ENCODE measurements at regions not wholly inside any gene's neighbourhood (a gene's known extent, or its start where the extent isn't known, plus 50 kb on each side); places are given as distances from the start of the nearest gene placed in this dataset.

GRCh38 chr15:20643829-20644425 is 102.3 kb upstream of the GOLGA6L6 start:
- no peaks in the 10 kb centered on the region for H3K79me1 ChIP-seq (ENCODE audit: low read depth, low read length)
- no peak overlapping the region for H3K18ac ChIP-seq (ENCODE audit: extremely low read depth, low read length)
- ChIA-PET CTCF (ENCODE audit: partially characterized antibody) (no interaction called here), POLR2A (ENCODE audit: partially characterized antibody) (no interaction called here)
- H3K9me3 ChIP-seq (ENCODE audit: insufficient read depth in 2 of 2, low read depth in 1 of 2, low read length in 1 of 2), result peaks cover 26 to 40% of the 10 kb centered on the region in 2 experiments
- H2BK5ac ChIP-seq (ENCODE audit: low read depth, low read length), result no peak overlapping the region
- FAIRE-seq, result no peak
- H3K9ac ChIP-seq (replicated peaks in 1 of 4; ENCODE audit: extremely low read depth in 1 of 4, low read depth in 3 of 4, low read length in 3 of 4), result no peak overlapping the region
- no peak overlapping the region for H2BK120ac ChIP-seq (replicated peaks; ENCODE audit: low read depth, low read length)
- no peak for DNase-seq (ENCODE audit: low read depth in 1 of 2, low spot score in 2 of 2)
- no peak overlapping the region for H4K5ac ChIP-seq (ENCODE audit: insufficient read length, low read depth, low read length)
- H3K56ac ChIP-seq (replicated peaks; ENCODE audit: insufficient read length, low read depth, low read length), result no peak overlapping the region
- H4K91ac ChIP-seq (replicated peaks; ENCODE audit: insufficient read length, low read length), result no peak overlapping the region
- H4K20me1 ChIP-seq (replicated peaks in 1 of 2; ENCODE audit: control insufficient read depth in 1 of 2, insufficient read depth in 2 of 2, low read length in 2 of 2), result no peaks in the 10 kb centered on the region
- TF ChIP-seq CREB1 (IDR thresholded peaks at IDR 0.05) (no peak), KDM1A (IDR thresholded peaks at IDR 0.05; ENCODE audit: borderline replicate concordance, low read length) (no peak), CHD1 (IDR thresholded peaks at IDR 0.05; ENCODE audit: low read depth, low read length) (no peak), CBX8 (IDR thresholded peaks at IDR 0.05; ENCODE audit: borderline replicate concordance, low read depth, low read length) (no peak), HDAC6 (IDR thresholded peaks at IDR 0.05; ENCODE audit: low read depth, low read length) (no peak), RFX5 (IDR thresholded peaks at IDR 0.05; ENCODE audit: borderline replicate concordance, low read depth, low read length) (no peak), NRF1 (IDR thresholded peaks at IDR 0.05; ENCODE audit: low read depth, low read length) (no peak), KDM4A (IDR thresholded peaks at IDR 0.05; ENCODE audit: low read depth, low read length, severe bottlenecking) (no peak), SRF (IDR thresholded peaks at IDR 0.05; ENCODE audit: low read depth, low read length) (no peak), CEBPB (IDR thresholded peaks at IDR 0.05; ENCODE audit: low read depth, low read length) (no peak), KDM5A (IDR thresholded peaks at IDR 0.05; ENCODE audit: low read length) (no peak), E2F6 (IDR thresholded peaks at IDR 0.05) (no peak)
- H3K79me2 ChIP-seq (ENCODE audit: control insufficient read depth in 1 of 2, insufficient read depth in 2 of 2, low read length in 2 of 2), result no peaks in the 10 kb centered on the region
- H2BK12ac ChIP-seq (ENCODE audit: low read depth, low read length), result no peak overlapping the region
- no peak overlapping the region for H3K23ac ChIP-seq (ENCODE audit: insufficient read length)
- no peaks in the 10 kb centered on the region for H3K23me2 ChIP-seq (ENCODE audit: low read depth, low read length)
- H3K27ac ChIP-seq (ENCODE audit: low read depth, low read length), result no peak overlapping the region
- no peak overlapping the region for H2BK15ac ChIP-seq (ENCODE audit: low read length)
- no peaks in the 10 kb centered on the region for H3K4me1 ChIP-seq (replicated peaks in 1 of 4; ENCODE audit: control insufficient read depth in 3 of 4, insufficient read depth in 4 of 4, low read length in 3 of 4)
- H3K4ac ChIP-seq (replicated peaks; ENCODE audit: insufficient read length, low read depth, low read length), result no peak overlapping the region
- no peak overlapping the region for H2BK20ac ChIP-seq (ENCODE audit: low read length)
- 81% methylated on average over 3 of the region's 3 CpGs; no CpG with 5 or more reads in 1 of the 2 experiments for WGBS, 2 experiments (ENCODE audit: extremely low coverage in 1 of 2, insufficient coverage in 1 of 2, insufficient read length in 1 of 2, insufficient replicate concordance in 2 of 2, low coverage in 1 of 2, low lambda C conversion rate in 2 of 2, missing lambda C conversion rate in 1 of 2)
- no peaks in the 10 kb centered on the region for H3K36me3 ChIP-seq (ENCODE audit: control insufficient read depth in 2 of 4, insufficient read depth in 4 of 4, low read length in 3 of 4)
- H4K8ac ChIP-seq (ENCODE audit: extremely low read depth, insufficient read depth, low read length), result no peak overlapping the region
- H3K27me3 ChIP-seq (replicated peaks in 1 of 4; ENCODE audit: control insufficient read depth in 3 of 4, extremely low read depth in 1 of 4, insufficient read depth in 3 of 4, low read length in 3 of 4), result no peaks in the 10 kb centered on the region
- H3K4me3 ChIP-seq (ENCODE audit: extremely low read depth in 1 of 4, insufficient read depth in 2 of 4, low read depth in 3 of 4, low read length in 4 of 4), result no peak overlapping the region
- no peak overlapping the region for H3K14ac ChIP-seq (ENCODE audit: insufficient read length)
- H2AFZ ChIP-seq (ENCODE audit: low read length), result no peak overlapping the region
- H3K4me2 ChIP-seq (ENCODE audit: insufficient read depth in 1 of 2, low read depth in 2 of 2, low read length in 2 of 2), result no peak overlapping the region
- H2AK5ac ChIP-seq (ENCODE audit: low read depth, low read length), result no peak overlapping the region

All from H1 (cell line).